UCSD-AML1 (cell line): ENCODE measurements at regions not wholly inside any gene's neighbourhood (a gene's known extent, or its start where the extent isn't known, plus 50 kb on each side); places are given as distances from the start of the nearest gene placed in this dataset.
"Not testable (repeated sequence)": the region's sequence is repeated elsewhere in the genome, so short reads cannot be mapped to it uniquely, and the experiment has no call there.

ENCODE experiments used
- DNase-seq: peaks from one replicate; lab custom pipeline; 2025; ENCODE audit not compliant: unreplicated experiment; lab: John Stamatoyannopoulos, UW

DNA sequence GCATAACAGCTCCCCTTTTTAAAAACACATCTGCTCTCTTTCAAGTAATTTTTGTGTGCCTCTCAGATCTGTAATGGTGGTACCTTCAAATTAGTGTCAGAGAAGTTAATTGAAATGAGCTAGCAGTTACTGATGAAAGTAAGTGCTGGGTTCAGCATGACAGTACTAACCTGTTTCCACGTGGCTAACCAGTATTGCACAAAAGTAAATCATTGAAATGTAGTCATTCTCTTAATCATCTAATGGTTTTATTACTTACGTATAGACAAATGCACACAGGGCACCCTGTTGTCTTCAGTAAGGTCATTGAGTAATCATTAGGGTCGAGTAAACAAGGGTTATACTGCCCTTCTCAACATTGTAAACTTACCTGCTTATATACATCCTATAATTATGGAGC, 157.8 kb upstream of the PRR16 start:
- no peak for DNase-seq

DNA sequence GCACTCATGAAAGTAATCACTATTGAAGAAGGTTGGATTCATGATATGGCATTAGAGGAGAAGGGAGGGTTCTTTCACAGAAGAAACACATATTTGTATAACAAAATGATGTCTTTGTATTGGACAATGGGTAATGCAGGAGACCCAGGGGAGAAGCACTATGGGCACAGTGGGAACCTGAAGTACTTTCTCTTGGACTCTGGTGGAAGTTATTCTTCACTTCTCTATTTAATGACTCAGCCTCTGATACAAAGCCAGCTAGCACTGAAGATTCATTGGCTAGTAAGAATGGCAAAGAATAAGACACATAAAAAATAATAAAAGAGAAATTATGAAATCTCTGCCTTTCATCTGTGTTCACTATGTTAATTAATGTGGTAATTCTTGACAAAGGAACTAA, 149.9 kb upstream of the PRR16 start:
- DNase-seq, result no peak

DNA sequence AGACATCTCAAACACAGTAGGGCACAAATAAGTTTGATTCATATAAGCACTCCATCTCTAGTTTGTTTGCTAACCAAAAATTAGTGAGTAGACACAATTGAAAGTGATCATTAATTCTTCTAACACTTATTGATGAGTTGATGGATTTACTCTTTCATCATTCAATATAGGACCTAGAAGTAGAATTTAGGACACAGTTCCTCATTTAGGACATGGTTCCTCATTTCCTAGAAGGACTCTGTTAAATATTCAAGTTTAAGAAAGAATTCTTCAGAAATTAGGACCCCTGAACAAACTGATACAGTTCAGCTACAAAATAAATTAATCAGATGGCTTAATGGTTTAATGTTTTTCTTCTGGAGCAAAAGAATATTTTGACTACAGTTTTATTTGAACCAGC, 143.5 kb upstream of the PRR16 start:
- no peak for DNase-seq

DNA sequence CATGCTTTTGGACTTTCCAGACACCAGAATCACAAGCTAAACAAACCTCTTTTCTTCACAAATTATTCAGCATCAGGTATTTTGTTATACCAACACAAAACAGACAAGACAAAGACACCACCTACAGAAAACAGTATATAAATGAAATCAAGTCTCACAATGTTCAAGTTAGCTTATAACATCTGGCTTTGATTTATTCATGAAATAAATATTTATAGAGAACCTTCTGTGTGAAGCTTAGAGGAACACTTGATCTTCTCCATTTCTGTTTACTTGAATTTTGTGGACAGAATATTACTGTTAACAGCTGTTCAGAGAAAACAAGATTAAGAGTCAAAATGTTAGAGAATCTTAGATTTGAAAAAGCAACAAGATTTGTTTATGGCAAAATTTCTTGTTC, 137.4 kb upstream of the PRR16 start:
- no peak for DNase-seq

DNA sequence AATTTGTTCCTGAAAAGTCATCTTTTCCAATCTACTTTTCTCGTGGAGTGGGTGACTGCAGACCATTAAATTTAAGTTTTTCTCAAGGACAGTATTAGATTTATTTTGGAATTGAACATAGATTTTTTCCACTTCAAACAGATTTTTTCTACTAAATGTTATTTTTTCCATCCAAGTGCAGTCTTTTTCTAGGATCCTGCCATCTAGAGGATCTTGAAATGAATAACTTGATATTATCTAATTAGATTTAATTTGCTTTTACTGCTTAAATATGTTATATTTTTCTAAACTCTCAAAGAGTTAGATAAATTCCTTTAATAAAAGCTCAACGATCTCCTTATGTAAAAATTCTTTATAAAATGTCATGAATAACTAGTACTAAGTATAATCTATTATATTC, 136.9 kb upstream of the PRR16 start:
- DNase-seq, result no peak

DNA sequence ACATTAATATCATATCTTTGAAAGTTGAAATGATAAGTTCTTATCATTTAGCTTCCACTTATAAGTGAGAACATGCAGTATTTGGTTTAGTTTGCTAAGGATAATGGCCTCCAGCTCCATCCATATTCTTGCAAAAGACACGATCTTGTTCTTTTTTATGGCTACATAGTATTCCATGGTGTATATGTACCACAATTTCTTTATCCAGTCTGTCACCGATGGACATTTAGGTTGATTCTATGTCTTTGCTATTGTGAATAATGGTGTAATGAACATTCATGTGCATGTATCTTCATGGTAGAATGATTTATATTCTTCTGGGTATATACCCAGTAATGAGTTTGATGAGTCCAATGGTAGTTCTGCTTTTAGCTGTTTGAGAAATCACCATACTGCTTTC, 135.0 kb upstream of the PRR16 start:
- no peak for DNase-seq

DNA sequence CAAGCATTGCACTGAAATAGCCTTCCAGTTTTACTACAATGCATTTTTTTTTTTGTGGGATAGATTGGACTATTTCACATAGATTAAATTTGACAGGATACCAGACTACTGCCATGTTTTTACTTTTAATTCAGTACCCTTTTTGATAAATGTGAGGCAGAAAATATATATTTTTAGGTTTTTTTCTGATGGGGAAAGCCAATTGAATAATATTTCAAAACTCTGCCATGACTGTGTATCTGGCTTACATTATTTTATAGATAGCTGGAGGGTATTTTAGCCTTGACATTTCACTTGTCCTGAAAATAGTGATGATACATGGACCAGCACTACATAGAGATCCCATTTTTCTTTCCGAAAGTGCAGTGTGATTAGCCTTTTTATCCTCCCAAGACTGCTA, 133.5 kb upstream of the PRR16 start:
- no peak for DNase-seq

DNA sequence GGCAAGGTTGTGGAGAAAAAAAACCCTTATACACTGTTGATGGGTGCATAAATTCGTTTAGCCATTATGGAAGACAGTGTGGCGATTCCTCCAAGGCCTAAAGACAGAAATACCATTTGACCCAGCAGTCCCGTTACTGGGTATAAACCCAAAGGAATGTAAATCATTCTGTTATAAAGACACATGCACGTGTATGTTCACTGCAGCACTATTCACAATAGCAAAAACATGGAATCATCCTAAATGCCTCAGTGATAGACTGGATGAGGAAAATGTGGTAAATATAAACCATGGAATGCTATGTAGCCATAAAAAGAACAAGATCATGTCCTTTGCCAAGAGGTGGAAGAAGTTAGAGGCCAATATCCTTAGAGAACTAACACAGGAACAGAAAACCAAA, 119.9 kb upstream of the PRR16 start:
- DNase-seq, result no peak

DNA sequence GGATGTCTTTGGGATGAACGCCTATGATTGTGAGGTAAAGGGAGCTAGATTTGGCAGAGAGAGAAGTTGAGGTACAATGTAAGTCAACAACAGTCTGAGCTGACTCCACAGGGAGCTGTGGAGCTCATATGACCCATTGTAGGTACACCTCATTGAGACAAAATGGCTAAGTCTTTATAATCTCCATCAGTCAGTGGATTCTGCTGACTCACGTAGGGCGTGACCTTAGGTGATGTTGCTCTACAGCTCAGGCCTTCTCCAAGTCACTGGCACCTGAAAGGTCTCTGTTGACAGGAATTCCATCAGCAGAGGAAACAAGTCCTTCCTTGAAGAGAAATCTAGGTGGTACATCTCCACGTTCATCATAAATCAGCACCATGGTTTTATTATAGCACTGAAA, 118.2 kb upstream of the PRR16 start:
- DNase-seq, result no peak

DNA sequence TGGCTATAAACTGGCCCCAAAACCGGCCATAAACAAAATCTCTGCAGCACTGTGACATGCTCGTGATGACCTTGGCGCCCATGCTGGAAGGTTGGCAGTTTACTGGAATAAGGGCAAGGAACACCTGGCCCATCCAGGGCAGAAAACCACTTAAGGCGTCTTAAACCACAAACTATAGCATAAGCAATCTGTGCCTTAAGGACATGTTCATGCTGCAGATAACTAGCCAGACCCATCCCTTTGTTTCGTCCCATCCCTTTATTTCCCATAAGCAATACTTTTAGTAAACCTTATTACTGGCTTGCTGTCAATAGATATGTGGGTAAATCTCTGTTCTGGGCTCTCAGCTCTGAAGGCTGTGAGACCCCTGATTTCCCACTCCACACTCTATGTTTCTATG, 113.0 kb upstream of the PRR16 start:
- not testable (repeated sequence) for DNase-seq

DNA sequence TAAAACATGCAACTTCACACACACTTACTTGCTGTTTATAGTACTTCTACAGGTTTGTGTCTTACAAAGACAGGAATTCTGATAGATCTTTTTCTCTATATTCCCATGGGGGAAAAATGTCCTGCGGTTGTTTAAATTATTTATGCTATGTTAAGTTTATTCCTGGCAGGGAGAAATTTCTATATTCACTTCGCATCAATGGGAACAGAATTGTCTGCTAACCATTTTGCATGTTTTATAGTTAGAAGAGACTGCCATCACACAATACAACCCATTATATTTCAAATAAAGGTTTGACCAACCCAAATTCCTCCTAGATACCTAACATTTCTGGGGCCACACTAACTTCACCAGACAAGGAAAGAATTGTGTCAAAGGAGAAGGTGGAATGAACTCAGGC, 110.0 kb upstream of the PRR16 start:
- no peak for DNase-seq

DNA sequence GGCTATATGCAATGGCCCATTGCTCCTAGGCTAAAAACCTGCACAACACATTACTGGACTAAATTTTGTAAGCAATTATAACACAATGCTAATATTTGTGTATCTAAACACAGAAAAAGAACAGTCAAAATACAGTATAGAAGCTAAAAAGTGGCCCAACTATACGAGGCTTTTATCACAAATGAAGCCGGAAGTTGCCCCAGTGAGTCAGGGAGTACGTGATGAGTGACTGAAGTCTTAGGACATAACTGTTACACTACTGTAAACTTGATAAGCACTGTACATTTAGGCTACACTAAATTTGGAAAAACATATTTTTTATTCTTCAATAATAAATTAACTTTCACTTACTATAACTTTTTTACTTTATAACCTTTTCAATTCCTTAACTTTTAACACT, 105.2 kb upstream of the PRR16 start:
- DNase-seq, result no peak

DNA sequence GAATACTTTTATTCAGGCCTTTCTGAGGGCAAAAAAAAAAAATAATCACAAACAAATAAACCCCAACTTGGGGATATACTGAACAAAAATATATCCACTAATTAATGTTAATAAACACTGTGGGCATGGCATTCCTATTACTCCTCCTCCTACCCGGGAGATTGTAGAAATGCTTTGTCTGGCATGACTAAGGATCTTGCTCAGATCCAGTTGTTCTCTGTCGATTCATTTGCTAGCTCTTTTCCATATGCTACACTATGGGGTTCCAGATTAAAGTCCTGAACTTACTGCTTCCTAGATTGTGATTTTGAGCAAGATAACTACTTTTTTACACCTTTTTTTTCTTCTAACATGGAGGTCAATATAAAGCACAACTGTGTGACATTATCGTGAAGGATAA, 102.2 kb upstream of the PRR16 start:
- DNase-seq, result no peak

DNA sequence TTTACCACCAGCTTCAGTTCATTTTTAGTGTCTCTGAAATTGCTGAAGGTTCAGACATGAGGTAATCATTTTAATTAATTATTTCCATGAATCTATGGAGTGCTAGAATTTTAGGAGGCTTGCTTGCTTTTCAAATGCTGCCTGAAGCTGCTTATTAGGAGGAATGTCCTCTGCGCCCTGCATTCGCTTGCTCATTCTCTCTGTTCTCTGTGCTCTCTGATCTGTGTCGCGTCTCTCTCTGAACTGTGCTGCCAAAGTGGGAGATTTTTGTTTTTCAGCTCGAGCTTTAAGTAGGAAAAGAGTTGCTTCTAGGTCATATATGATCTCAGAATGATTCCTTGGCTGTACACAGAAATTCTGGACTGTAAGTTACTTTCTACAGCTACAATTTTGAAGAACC, 101.7 kb upstream of the PRR16 start:
- DNase-seq, result no peak

DNA sequence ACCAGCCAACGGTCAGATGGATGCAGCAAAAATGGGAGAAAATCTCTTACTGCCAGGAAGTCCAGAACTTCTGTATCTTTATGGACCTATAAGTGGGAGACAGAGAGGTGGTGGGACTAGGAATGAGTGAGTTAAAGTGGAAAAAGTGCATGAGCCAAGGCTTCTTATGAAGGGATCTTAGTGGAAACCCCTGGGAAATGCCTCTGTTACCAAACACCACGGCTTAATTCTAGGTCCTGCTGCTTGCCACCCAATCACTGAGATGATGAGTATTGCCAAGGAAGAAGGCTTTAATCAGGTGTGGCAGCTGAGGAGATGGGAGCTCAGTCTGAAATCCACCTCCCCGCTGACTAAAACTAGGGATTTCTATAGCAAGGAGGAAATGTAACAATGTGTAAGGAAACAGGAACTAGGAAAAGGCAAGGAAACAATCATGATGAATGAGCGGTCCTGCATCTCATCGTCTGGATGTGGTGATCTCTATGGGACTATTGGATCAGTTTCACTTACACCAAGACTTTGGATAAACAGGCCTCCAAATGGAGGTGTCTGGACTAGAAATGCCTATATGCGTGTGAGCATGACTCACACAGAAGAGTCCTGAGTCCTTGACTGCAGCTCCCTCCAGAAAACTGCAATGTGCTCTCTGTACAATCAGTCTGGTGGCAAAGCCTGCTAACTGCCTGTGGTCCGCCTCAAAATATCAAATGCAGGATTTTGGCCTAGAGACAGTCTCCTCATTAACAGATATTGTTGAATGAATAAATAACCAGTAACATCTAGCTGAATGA, 98.2 kb upstream of the PRR16 start:
- DNase-seq, result no peak

DNA sequence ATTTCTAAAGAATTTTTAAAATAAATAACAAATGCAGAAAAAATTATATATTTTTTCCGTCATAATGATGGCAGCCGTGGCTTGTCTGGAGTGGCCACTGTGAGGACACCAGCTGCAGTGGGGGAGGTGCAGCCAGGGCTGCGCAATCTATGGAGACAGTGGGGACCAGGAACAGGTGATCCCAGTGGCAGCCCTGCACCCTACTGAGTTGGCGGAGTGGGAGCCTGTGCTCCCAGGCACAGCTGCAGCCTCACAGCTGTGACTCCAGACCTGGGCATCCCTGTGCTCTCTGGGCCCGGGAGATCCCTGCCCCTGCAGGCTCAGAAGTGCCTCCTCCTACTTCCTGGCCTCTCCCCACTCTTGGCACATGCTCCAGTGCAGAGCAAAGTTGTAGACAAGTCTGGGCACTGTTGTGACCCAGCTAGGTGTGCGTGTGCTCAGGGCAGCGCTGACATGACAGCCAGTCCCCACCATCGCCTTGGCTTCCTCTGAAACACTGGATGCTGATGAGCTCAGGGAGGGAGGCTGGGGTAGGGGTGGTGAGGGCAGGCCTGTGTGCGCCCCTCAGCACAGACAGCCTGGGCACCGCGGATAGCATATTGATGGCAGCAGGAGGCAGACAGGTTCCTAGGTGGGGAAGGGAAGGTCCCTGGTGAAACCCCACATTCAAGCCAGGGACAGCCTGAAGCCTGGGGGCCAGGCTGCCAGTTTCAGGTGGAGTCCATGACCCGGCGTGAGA, 96.0 kb upstream of the PRR16 start:
- no peak for DNase-seq

DNA sequence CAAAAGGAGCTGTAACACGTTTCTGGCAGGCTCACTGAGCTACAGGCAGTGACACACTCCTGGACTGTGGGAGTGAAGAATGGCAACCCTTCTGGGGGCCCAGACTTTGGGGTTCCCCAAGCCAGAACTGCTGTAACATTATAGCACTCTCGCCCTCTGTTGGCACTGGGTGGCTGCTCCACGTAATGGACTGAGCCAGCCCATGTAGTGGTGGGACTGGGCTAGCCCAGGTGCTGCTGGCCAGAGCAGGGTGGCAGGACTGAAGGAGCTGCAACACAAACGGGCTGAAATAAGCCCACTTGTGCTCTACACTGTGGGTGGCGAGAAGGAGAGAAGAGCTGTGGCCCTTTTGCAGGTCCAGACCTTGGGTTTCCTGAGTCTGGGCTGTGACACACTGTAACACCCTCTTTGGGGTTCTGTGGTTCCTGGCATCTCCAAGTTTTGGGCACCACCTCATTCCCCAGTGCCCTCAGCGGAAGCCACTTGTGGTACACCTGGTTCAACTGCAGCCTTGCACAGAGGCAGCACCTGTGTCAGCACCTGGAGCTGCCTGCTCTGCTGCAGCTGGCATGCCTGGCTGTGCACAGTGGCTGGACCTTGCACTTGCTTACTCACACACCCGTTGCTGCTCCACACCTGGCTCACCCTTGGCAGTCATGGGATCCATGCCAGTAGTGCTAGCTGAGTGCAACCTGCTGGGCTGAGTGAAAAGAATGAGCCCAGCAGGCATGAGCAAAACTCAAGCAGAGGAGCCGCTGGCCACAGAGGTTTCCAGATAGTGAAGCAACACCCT, 95.0 kb upstream of the PRR16 start:
- DNase-seq, result no peak

DNA sequence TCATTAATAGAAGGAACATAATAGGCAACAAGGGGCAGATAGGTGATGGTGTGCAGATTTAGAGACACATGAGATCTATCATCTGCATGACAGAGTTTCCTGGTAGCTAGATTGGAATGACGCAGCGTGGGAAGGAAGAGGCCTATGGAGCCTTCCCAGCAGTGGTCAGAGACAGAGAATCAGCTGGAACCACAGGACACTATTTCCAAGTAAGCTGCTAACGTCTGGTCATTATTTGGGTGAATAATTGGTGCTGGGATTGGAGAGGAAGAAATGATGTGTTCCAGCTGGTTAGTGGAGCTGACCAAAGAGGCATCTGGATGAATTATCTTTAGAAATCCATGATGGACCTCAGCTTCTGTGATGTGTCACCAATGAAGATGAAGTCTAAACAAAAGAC, 91.2 kb upstream of the PRR16 start:
- DNase-seq, result no peak

DNA sequence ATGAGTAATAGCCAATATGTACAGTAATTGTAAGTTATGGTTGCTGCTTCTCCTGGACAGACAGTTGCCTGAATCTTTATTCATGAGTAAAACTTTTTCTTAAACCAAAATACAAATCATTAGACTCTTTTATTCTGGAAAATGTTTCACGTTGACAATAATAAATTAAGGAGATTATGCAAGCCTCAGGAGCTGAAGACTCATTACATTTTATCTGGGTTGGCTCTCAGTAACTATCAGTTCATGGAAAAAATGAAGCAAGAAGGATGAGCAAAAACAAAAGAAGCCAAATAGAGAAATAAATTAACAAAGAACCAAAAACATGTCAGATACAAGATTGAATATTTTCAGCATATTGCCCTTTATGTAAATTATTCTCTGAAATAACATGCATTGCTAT, 88.9 kb upstream of the PRR16 start:
- no peak for DNase-seq

DNA sequence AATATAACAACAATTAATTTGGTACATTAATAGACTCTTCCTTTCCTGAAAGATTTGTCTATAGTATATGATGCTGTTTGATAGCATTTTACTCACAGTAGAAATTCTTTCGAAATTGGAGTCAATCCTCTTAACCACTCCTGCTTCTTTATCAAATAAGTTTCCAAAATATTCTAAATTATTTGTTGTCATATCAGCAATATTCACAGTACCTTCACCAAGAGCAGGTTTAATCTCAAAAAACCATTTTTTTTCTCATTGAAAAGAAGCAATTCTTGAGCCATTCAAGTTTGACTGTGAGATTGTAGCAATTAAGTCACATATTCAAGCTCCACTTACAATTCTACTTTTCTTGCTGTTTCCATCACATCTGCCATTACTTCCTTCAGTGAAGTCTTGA, 83.5 kb upstream of the PRR16 start:
- no peak for DNase-seq

DNA sequence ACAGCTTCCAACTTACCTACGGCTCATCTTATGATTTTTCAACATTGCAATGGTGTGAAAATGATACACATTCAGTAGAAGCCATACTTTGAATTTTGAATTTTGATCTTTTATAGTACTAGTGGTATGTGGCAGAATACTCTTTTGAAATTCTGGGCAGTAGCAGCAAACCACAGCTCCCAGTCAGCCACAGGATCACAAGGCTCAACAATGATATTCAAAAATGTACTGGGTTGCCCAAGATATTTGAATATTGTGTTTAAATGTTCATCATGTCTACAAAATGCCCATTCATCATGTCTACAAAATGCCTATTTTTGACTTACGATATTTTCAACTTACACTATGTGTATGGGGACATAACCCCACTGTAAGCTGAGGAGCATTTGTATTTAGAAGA, 81.3 kb upstream of the PRR16 start:
- no peak for DNase-seq

DNA sequence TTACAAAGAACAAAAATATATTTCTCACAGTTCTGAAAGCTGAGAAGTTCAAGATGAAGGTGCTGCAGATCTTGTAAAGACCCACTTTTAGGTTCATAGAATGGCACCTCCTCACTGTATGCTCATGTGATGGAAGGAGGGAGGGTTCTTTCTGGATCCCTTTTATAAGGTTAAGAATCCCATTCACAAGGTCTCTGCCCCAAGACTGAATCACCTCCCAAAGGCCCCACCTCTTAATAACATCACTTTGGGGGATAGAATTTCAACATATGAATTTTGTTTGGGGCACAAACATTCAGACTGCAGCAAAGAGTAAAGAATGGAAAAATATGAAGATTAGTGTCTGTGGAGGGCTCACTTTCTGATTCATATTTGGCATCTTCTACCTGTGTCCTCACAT, 77.1 kb upstream of the PRR16 start:
- DNase-seq, result no peak
